AML-193 (cell line): ENCODE measurements at regions not wholly inside any gene's neighbourhood (a gene's known extent, or its start where the extent isn't known, plus 50 kb on each side); places are given as distances from the start of the nearest gene placed in this dataset.

Experiments
- DNase-seq, 2 experiments: peaks; one replicate each; lab custom pipeline; 2025; lab: John Stamatoyannopoulos, UW

DNA sequence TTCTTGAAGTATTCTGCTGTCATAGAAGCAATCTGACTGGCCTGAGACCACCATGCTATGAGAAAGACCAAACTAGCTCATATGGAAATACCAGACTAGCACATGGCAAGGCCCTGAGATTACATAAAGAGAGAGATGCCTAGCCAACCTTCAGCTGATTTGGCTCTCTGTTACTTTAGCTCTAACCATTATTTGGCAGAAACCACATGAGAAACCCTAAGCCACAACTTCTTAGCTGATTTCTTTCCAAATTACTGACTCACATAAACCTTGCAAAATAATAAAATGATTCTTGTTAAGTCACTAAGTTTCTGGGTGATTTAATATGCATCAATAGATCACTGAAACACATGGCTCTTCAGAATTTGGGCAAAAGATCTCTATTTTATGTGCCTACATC lies 295.0 kb upstream of the ZNF521 start:
- no peak for DNase-seq

DNA sequence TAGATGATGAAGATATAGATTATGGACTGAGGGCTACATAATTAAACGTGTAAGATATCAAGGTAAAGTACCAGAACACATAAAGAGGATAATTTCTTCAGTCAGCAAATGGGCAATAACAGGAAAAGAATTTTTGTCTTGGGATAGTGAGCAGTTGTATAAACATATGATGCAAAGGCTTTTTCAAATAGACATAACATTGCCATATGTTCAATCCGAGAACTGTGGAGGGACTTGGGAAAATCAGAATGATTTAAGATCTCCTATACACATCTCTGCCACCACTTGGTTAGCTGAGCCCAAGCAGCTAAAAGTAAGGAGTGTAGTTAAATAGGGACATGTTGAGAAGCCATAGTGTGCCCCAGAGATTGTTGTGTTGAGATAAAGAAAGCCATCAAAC lies 287.6 kb upstream of the ZNF521 start:
- no peak for DNase-seq

DNA sequence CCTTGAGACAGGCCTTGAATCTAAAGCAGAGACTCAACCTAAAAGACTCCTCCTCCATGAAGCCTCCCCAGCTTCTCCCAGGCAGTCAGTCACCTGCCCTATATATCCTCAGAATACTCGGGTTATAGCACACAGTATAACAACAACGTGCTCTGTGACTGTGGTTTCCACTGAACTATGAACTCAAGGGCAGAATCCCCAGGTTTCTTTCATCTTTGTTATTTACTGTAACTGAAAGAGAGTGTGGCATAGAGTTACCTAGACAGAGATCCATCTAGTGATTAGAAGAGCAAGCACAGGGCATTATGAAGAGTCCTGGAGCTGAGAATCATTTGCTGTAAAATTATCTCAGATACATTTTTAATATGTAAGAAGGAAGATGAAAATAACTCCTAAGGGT lies 281.6 kb upstream of the ZNF521 start:
- DNase-seq, result no peak

DNA sequence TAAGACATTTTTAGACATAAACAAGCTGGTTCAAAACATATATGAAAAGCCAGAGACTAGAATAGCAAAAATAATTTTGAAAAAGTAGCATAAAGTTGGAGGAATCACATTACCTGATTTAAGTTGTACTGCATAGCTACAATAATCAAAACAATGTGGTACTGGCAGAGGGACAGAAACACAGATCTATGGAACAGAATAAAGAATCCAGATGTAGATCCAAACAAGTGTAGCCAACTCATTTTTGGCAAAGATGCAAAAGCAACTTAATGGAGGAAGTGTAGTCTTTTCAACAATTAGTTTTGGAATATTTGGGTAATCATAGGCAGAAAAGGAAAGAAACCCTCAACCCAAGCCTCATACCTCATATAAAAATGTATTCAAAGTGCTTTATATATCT lies 278.7 kb upstream of the ZNF521 start:
- no peak for DNase-seq

DNA sequence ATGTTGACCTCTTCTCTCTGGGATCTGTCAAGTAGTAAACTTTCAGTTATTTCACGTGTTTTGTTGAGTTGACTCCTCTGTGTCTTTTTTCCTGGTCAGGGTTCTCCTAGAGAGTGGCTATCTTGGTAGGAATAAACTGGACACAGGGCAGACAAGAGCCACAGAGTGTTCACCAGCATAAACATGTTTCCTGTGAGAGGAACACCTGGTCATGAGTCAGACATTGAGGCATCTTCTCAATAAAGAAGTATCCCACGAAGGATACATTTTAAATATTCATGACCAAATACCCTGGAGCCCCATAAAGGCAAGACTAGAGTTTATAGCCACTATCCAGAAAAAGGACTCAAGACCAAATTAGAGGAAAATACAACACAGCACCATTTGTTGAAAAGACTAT lies 269.7 kb upstream of the ZNF521 start:
- no peak for DNase-seq

DNA sequence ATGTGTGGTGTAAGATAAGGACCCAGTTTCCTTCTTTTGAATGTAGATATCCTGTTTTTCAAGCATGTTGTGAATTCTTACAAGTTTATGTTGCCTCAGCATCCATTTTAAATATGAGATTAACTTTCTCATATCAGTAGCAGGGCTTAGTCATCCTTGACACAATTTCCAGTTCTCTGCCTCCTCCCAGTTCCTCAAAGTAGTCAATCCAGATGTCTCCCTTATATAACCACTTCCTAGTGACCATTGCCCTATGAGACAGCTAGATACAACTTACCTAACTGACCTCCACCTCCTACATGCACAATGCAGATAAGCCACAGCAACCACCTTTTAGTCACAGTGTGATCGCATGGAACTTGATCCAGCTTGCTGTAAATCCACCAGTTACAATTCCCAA lies 269.2 kb upstream of the ZNF521 start:
- DNase-seq, result no peak

DNA sequence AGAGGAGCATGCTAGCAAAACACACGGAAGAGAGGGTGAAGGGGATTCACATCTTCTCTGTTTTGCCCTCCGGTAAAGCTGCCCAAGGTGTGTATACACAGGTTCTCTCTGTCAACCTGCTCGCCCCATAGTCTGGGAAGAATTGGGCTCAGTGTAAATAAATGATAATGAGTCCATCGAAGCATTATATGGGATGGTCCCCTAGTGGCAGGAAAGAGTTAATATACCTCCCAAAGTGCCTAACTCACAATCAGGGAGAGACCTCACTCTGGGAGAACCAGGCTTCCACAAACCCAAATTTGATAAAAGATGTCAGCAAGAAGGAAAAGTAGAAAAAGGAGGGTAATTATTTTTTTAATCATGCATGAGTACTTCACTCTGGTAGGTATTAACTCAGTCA lies 262.2 kb upstream of the ZNF521 start:
- no peak for DNase-seq

DNA sequence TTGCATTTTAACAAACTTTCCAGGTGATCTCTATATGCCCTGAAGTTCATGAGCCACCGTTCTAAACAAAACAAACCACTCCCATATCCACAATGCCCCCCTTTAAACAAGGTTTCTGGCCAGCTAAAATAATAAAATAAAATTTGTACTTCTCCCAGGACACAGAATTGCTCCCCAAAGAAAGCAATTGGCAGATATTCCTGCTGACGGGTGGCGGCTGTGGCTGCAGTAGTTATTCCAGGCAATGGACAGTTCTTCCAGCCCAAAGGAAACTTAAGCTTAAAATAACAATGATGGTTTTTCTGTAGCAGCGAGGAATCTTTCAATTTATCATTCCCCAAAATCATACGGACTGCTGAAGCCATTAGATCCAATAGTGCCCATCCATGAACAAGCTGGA lies 260.5 kb upstream of the ZNF521 start:
- no peak for DNase-seq

DNA sequence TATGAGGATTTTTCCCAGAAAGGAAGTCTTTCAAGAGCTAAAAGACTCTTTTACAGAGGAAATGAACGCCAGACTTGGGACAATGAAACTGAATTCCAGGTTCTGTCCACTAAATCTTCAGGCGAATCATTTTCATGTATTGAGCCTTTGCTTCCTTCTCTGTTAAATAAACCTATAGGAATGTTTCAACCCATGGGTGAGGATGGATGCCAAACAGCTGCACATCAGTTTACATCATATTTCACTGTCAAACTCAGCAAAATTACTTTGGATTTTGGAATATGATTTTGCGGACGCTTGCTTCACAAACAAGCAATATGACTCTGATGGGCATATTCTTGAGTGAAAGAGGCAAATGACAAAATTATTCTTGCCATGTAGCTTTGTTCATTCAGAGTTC lies 256.1 kb upstream of the ZNF521 start:
- no peak for DNase-seq

DNA sequence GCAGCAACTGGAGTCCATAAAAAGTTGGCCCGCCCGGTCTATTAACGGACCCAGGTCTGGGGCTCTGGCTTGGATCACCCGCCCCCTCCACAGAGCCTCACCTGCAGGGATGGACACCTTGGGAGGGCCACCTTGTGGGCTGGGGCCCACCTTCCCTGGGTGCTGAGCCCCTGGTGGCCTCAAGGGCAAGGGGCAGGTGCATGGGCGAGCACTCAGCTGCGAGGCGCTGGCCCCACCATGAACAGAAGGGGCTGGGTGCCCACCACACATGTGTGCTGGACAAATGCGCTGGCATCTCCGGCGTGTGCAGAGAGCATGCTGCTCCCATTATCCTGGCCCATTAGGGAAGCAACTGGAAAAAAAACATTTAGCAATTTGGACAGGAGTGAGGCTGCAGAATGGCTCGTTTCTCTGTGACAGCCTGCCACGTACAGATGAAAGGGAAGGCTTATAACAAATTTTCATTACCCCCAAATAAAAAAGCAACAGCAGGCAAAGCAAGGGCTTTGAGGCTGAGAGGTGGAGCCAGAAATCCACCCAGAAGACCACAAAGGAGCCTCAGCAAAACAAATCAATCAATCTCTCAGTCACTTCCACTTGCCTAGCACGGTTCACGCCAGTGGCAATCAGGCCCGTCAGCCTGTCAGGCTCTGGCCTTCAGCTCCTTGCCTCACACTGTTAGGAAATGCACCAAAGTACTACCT lies 253.1 kb upstream of the ZNF521 start:
- no peak for DNase-seq

DNA sequence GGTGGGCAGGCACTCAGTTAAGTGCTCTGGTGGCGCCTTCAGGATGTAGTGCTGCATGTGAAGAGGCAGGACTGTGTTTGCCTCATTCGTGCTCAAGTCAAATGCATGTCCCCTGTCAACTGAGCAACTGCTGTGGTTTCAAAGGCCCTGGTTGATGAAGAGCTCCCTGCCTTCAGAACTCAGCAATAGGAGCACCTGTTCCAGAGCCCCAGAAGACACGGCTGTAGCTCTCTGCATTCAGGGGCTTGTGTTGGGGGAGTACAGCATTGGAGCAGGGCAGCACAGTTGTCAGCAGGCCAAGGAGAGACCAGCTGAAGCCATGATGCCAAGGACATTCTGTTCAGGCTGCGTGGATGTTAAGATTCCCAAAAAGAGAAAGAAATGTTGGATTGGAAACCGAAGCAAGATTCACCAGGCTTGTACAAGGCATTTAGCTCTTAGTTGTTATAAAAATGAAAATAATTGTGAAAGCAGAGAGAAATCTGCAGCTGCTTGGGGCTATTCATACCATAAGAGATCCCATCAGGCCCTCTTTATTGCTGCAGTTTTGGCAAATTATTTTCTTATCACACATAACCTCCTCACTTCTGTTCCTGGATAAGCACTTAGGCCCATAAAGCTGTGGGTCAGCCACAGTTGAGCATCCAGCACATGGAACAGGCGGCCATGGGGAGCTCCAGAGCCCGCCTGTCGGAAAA lies 252.4 kb upstream of the ZNF521 start:
- DNase-seq, result no peak

DNA sequence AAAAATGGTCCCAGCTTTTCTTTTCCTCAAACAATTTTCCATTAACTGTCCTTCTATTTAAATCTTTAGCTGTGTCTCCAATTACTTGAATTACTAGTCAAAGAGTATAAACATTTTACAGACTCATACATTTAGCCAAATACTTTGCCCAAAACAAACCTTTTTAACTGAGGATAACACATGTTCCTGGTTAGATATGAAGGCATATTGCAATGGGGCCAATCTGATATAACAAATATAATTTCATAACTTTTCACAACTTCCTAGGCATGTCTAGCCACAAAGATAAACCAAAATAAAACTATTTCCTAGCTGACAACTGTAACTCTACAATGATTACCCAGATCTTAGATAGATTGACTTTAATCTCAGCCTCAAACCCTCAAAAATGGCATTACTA lies 247.5 kb upstream of the ZNF521 start:
- no peak for DNase-seq

DNA sequence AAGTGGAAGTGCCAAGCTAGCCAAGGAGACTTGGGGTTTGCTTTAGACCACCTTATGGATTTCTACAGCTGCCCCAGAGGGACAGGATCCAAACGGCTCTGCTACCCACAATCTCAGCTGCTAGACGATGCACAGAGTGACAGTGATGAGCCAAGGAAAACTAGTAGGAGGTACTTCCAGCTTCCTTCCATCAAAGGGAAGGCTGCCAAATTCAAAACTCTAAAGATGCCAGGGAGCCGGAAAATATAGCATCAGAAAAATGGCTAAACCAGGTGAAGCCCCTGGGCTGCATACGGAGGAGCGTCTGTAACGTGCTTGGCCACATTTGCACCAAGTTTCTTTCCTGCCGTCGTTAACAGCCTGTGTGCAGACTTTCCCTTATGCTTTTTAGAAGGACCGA lies 245.5 kb upstream of the ZNF521 start:
- DNase-seq, result no peak

DNA sequence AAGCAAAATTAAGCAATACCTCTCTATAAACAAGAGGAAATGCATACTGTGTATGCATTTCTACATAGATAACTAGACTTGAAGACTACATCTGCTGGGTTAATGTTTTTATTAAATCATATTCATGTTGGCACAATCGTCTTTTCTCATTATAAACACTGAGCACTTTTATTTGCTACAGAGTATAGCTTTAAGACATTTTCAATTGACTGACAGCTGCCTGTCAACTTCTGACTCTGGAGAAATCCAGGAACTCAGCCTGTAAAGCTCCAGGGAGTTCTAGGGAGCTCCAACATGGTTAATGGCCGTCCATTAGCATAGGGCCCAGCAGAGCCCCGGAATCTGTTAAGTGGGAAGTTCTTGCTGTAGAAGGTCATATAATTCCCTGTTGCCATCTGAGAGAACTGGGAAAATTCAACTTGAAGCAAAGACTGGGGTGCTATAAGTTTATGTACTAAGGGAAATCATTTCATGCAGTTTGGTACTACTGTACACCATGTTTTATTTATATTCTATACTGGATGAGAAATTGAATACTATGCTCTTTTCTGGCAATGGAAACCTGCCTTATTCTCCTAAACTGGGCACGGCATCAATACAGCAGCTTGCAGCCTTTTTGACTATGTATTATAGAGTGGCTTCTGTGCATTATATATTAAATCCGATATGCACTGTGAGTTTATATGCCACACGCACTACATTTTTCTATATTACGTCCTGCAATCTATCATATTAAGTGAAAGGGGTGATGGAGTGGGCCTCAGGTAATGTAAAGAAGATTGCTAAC lies 243.5 kb upstream of the ZNF521 start:
- DNase-seq, result no peak

DNA sequence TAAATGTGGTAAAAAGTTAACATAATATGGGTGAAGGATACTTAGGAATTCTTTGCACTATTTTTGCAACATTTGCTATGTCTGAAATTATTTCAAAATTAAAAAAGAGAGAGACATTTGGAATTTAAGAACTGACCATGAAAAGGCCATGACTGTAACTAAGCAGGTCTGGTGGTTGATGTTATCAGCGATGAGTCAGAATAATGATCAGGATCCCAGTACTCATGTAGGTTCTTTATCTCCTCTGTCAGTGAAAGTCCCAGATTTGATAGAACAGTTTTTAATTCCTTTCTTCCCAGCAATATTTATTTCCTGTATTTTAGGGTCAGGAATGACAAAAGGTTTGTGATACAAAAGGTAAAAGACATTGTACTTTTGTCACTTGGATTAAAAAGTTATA lies 242.4 kb upstream of the ZNF521 start:
- DNase-seq, result no peak

DNA sequence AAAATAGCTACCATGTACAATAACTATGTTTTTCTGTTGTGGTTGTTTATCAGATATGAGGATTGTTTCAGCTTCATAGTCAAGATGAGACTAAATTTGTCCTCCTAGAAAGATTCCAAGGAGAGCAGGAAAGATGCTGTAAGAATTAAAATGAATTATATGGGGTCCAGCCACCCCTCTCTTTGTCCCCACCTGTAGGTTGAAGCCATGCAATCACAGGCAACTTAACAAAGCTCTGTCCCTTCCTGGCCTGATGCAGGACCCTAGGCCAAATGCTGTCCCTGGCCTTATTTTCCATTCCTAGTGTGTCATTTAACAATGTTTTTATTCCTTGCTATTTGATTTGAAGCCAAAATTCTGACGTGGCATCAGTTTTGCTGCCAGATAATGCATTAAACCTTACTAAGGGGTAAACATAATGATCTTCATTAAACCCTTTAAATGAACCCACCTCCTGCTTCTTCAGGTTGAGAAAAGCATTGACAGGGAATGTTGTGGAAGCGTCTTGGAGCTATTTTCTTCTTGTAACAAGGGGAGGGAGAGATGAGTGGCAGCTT lies 240.9 kb upstream of the ZNF521 start:
- no peak for DNase-seq

DNA sequence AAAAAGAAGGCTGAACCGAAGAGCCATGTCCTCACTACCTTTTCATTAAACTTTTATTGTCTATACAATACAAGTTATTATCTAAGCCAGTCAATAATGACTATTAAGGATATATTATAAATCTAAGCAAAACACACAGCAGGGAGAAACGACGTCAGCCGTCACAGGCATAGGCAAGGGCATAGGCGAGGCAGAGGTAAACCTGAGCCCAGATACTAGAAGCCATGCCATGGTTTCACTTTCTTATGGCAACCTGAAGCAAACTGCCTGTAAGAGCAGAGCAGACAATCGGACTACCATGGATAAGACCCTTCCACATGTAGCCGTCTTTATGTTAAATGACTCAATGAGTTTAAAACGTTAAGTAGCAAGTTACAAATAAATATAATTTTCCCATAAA lies 238.5 kb upstream of the ZNF521 start:
- no peak for DNase-seq

DNA sequence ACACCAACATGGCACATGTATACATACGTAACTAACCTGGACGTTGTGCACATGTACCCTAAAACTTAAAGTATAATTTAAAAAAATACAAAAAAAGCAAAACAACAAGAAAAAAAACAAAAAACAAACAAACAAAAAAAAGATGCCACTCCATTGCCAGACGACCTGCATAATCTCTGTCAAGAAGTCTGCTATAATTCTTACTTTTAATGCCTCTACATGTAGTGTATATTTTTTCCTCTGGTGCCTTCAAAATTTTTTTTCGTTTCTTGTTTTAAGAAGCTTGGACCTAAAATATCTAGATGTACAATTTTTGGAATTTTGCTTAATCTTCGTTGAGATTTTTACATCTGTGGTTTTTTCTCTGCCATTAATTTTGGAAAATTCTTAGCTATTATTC lies 235.6 kb upstream of the ZNF521 start:
- no peak for DNase-seq

DNA sequence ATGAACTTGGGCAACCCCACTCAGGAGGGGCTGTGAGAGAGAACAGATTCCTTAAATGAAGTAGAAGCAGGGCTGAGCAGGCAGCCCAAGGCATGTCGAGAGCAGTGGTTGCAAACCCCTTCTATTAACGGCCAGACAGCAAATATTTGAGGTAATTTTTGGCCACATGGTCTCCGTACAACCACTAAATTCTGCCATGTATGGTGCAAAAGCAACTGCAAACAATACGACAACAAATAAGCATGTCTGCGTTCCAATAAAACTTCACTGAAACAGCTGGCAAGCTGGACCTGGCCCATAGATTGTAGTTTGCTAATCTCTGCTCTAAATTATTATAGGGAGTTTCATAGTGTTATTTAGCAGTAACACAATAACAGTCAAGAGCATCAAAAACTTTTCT lies 217.0 kb upstream of the ZNF521 start:
- no peak for DNase-seq

DNA sequence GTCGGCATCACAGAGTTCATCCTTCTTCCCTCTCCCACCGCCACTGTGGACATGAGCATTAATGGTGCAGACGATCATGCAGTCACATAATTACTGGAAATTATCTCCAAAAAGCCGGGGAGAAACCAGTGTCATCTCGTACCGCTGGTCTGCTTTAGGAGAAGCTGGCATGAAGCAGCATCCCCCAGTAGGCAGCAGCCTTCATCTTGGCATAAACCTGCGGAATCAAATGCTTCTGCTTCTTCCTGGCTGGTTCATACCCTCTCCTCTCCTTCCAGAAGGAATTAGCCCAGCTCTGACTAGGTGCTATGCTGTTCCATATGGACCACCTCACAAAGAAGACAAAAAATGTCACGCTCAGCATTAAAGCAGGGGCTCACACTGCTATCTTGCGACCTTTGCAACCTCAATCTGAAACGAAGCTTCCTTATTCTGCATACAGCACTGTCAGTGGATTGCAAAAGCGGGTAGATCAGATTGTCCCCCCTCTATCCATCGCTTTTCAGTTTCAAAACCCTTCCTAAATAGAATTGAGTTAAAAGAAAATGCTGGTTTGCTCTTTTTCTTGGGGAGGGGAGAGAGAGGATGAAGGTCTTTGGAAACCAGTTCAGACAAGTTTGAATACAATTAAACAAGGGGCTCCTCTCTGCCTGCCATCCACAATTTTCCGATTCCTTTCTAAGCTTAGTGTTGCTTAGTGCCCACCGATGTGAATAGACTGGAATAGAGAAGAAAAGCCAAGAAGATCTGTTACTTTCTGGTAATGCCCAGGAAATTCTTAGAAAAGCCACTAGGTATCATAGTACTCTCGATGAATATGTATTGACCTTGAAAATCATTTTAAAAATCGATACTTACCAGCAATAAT lies 212.1 kb upstream of the ZNF521 start:
- no peak for DNase-seq

DNA sequence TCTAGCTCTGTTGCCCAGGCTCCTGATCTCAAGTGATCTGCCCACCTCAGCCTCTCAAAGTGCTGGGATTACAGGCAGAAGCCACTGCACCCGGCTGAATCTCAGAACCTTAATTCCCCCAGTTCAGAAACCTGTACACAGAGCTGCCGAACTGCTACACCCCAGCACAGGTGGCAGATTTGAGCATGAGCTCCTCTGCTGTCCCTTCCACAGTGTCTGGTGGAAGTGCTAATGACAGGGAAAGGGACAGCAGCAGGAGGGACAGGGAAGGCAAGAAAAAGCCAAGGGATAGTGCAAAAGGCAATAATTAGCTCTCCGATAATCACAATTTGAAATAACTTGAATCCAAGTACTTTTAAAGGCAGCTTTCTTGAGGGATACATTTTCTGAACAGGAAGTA lies 211.4 kb upstream of the ZNF521 start:
- no peak for DNase-seq

DNA sequence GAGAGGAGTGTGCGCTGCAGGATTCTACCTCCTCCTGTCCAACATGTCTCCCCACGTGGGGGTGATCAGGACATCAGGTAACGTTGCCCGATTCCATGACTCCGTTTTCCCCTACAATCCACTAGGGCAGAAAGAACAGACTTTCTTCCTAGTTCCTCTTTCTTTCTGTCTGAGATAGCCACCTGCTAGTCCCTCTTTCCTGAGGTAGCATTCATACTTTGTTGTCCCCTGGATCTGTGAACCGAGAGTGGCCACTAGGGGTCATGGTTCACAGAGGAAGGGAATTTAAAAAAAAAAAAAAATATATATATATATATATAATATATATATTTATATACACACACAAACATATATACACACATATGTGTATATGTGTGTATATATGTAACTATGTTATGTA lies 210.0 kb upstream of the ZNF521 start:
- DNase-seq, result peak; percentile 1 to 16
